Fibroblast of pulmonary artery (primary cell): ENCODE measurements at regions not wholly inside any gene's neighbourhood (a gene's known extent, or its start where the extent isn't known, plus 50 kb on each side); places are given as distances from the start of the nearest gene placed in this dataset.

Experiments
- DNase-seq: peaks from one replicate; pipeline ENCODE4 v3.0.0-alpha.2; 2010; ENCODE audit warnings: low read depth
- H3K4me3 ChIP-seq: replicated peaks from 2 replicates; pipeline ENCODE4 v1.5.1; 2011; ENCODE audit warnings: low read depth, mild to moderate bottlenecking, control low read depth, low read length, moderate library complexity
- CTCF ChIP-seq: IDR thresholded peaks from 2 replicates; pipeline ENCODE4 v1.5.1; 2011; ENCODE audit warnings: mild to moderate bottlenecking, control low read depth, low read length, inconsistent platforms; ENCODE audit errors: missing control alignments

DNA sequence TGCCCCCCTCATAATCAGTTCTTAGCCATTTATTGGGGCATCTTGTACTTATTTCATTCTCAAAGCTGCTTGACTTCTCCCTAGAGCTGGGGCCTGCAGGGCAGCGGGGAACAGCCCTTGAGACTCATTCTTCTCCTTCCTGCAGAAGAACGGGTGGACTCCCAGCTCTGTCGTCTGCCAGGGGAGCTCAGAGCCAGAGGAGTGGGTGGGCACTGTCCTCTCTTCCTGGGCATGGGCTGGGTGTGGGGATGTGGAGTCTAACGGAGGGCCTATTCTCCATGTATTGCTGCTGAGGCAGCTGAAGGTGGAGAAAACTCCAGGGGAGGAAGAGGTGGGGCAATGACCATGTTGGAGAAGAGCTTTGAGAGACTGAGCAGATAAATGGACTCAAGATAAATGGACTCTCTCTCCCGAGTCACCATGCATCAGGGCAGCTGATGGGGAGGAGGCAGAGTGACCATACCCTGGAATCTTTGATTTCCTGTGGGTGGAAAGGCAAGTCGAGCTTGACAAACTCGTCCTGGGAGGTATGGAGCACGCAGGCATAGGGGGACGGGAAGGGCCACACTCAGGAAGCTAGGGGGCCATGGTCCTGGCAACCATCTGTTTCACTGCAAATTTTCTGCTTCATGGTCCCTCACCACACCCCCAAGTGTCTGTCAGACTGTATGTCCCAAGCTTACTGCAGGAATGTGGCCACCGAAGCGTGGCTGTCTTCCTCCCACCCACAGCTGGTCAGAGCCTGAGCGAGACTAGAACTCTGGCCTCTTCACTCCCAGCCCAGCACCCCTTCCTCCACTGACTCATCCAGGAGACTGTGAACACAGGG lies 56.9 kb upstream of the ATP2B4 start:
- no peak overlapping the region for H3K4me3 ChIP-seq
- peak; percentile 62 for DNase-seq
- TF ChIP-seq CTCF: no peak

- DNase-seq: no peak
- H3K4me3 ChIP-seq: no peak overlapping the region
- TF ChIP-seq CTCF: no peak
These were observed 55.8 kb upstream of the ATP2B4 start for GRCh38 chr1:203570805-203571204.

DNA sequence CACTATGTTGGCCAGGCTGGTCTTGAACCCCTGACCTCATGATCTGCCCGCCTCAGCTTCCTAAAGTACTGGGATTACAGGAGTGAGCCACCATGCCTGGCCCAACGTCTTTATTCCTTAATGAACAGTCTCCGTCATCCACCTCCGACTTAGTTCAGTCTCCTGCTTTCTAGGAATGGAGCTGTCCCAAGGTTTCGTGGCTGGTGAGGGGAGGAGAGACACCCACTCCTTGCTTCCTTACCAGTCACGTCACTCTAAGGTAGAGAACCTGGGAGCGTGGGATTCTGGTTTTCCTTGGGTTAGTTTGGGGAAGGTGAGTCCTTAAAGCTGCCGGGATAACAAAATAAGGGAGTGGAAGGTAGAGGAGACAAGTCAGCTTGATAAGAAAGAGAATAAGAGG lies 55.0 kb upstream of the ATP2B4 start:
- no peak for TF ChIP-seq CTCF
- no peak for DNase-seq
- H3K4me3 ChIP-seq: no peak overlapping the region

DNA sequence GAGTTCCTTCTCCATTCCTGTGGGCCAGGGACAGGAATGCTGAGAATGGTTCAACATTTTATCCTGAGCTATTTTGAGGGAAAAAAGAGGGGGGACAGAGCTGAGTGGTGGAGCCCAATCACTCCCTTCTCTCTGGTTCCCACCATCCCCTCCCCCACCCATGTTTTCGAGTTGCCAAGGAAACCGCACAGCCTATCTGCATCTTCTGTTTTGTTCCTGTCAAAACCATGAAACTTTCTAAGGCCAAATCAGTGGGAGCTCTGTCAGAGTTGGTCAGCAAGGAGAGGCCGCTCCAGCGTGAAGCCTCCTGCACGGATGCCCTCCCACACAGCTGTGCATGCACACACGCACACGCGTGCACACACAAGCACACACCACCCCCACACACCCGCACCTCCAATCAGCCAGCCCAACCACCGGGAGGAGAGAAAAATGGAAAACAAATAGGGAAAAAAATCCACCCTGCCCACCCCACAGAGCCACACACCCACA lies 54.5 kb upstream of the ATP2B4 start:
- peak; percentile 80 for DNase-seq
- TF ChIP-seq CTCF: no peak
- H3K4me3 ChIP-seq: no peak overlapping the region

- DNase-seq: no peak
- TF ChIP-seq CTCF: no peak
- no peak overlapping the region for H3K4me3 ChIP-seq
These were observed 52.9 kb upstream of the ATP2B4 start for GRCh38 chr1:203573730-203574129.
